Muscle of arm (tissue), 1 donor: ENCODE measurements at regions not wholly inside any gene's neighbourhood (a gene's known extent, or its start where the extent isn't known, plus 50 kb on each side); places are given as distances from the start of the nearest gene placed in this dataset.

ENCODE experiments used
- DNase-seq: peaks from one replicate; pipeline ENCODE4 v3.0.0-alpha.2; 2013

- DNase-seq, result no peak
These were observed 199.3 kb upstream of the ZC3H12A start for GRCh38 chr1:37274938-37275631.

GRCh38 chr1:37277366-37277765, 197.0 kb upstream of the ZC3H12A start:
- no peak for DNase-seq

GRCh38 chr1:37281354-37281753, 193.0 kb upstream of the ZC3H12A start:
- no peak for DNase-seq

GRCh38 chr1:37282764-37283163, 191.6 kb upstream of the ZC3H12A start:
- DNase-seq, result no peak

- DNase-seq, result no peak
These were observed 190.3 kb upstream of the ZC3H12A start for GRCh38 chr1:37284053-37284452.

- DNase-seq, result no peak
These were observed 187.5 kb upstream of the ZC3H12A start for GRCh38 chr1:37286881-37287280.

- no peak for DNase-seq
These were observed 185.5 kb upstream of the ZC3H12A start for GRCh38 chr1:37288900-37289299.

- DNase-seq, result no peak
These were observed 183.7 kb upstream of the ZC3H12A start for GRCh38 chr1:37290718-37291117.

- no peak for DNase-seq
These were observed 181.6 kb upstream of the ZC3H12A start for GRCh38 chr1:37292789-37293188.

GRCh38 chr1:37294096-37294495, 180.3 kb upstream of the ZC3H12A start:
- no peak for DNase-seq

GRCh38 chr1:37294529-37294928, 179.9 kb upstream of the ZC3H12A start:
- no peak for DNase-seq

GRCh38 chr1:37298769-37299168, 175.6 kb upstream of the ZC3H12A start:
- no peak for DNase-seq

- no peak for DNase-seq
These were observed 175.2 kb upstream of the ZC3H12A start for GRCh38 chr1:37299216-37299615.

- DNase-seq, result no peak
These were observed 170.4 kb upstream of the ZC3H12A start for GRCh38 chr1:37303884-37304574.

- DNase-seq, result no peak
These were observed 169.3 kb upstream of the ZC3H12A start for GRCh38 chr1:37305108-37305507.

GRCh38 chr1:37305841-37306240, 168.5 kb upstream of the ZC3H12A start:
- no peak for DNase-seq

GRCh38 chr1:37306461-37306860, 167.9 kb upstream of the ZC3H12A start:
- DNase-seq, result peak; percentile 19

GRCh38 chr1:37306871-37307270, 167.5 kb upstream of the ZC3H12A start:
- no peak for DNase-seq

- DNase-seq, result no peak
These were observed 166.1 kb upstream of the ZC3H12A start for GRCh38 chr1:37308031-37308960.

- no peak for DNase-seq
These were observed 164.8 kb upstream of the ZC3H12A start for GRCh38 chr1:37309574-37309973.

- no peak for DNase-seq
These were observed 164.3 kb upstream of the ZC3H12A start for GRCh38 chr1:37310064-37310463.

- DNase-seq, result no peak
These were observed 159.0 kb upstream of the ZC3H12A start for GRCh38 chr1:37315371-37315846.
